ENCODE measurements at regions not wholly inside any gene's neighbourhood (a gene's known extent, or its start where the extent isn't known, plus 50 kb on each side); places are given as distances from the start of the nearest gene placed in this dataset.

GRCh38 chr2:220531216-220531615 is 903.8 kb downstream of the SLC4A3 start:
- no peak for TF ChIP-seq IRF9 (CRISPR knock-in tag; IDR thresholded peaks at IDR 0.05; ENCODE audit: borderline replicate concordance)
- no peak for TF ChIP-seq NFATC3 (CRISPR knock-in tag; IDR thresholded peaks at IDR 0.05)
- no peak for TF ChIP-seq EZH2 (conservative IDR thresholded peaks at IDR 0.05; ENCODE audit: low read depth, low read length)
- no peak for TF ChIP-seq BHLHE40 (IDR thresholded peaks at IDR 0.05; ENCODE audit: low read length)
- no peak for TF ChIP-seq ZFP36L2 (CRISPR knock-in tag; IDR thresholded peaks at IDR 0.05)
- no peak for TF ChIP-seq MXI1 (IDR thresholded peaks at IDR 0.05; ENCODE audit: borderline replicate concordance, low read depth, low read length)
- TF ChIP-seq RXRA (CRISPR knock-in tag; IDR thresholded peaks at IDR 0.05) = no peak
- no peak for TF ChIP-seq ZNF652 (CRISPR knock-in tag; IDR thresholded peaks at IDR 0.05; ENCODE audit: borderline replicate concordance, low read depth)
- TF ChIP-seq ZBTB26 (CRISPR knock-in tag; IDR thresholded peaks at IDR 0.05; ENCODE audit: borderline replicate concordance) = no peak
- TF ChIP-seq RERE (CRISPR knock-in tag; IDR thresholded peaks at IDR 0.05; ENCODE audit: low read depth) = no peak
